Skin of body (tissue), 1 donor: ENCODE measurements at regions not wholly inside any gene's neighbourhood (a gene's known extent, or its start where the extent isn't known, plus 50 kb on each side); places are given as distances from the start of the nearest gene placed in this dataset.
A peak's percentile ranks its signal among the peaks of the same experiment; 100 is the strongest.

Experiments used
- DNase-seq: peaks from one replicate; lab custom pipeline; 2025; lab: John Stamatoyannopoulos, UW

GRCh38 chr10:33126742-33127141 is 168.7 kb upstream of the ITGB1 start:
- no peak for DNase-seq

GRCh38 chr10:33125522-33126517 is 167.8 kb upstream of the ITGB1 start:
- DNase-seq: no peak

- no peak for DNase-seq
Measured at GRCh38 chr10:33125111-33125510, 167.1 kb upstream of the ITGB1 start.

- DNase-seq: no peak
Measured at GRCh38 chr10:33123680-33124079, 165.7 kb upstream of the ITGB1 start.

- peak; percentile 67 for DNase-seq
Measured at GRCh38 chr10:33122014-33122809, 164.2 kb upstream of the ITGB1 start.

- DNase-seq: no peak
Measured at GRCh38 chr10:33120700-33121099, 162.7 kb upstream of the ITGB1 start.

- DNase-seq: no peak
Measured at GRCh38 chr10:33120275-33120674, 162.2 kb upstream of the ITGB1 start.

GRCh38 chr10:33117816-33118215 is 159.8 kb upstream of the ITGB1 start:
- DNase-seq: no peak

- DNase-seq: peak; percentile 92
Measured at GRCh38 chr10:33117230-33117629, 159.2 kb upstream of the ITGB1 start.

GRCh38 chr10:33115738-33116719 is 158.0 kb upstream of the ITGB1 start:
- DNase-seq: peak; percentile 9

GRCh38 chr10:33114451-33114952 is 156.5 kb upstream of the ITGB1 start:
- no peak for DNase-seq

GRCh38 chr10:33113466-33113865 is 155.4 kb upstream of the ITGB1 start:
- peak; percentile 91 for DNase-seq

GRCh38 chr10:33112831-33113455 is 154.9 kb upstream of the ITGB1 start:
- DNase-seq: peak; percentile 75

GRCh38 chr10:33111488-33112051 is 153.5 kb upstream of the ITGB1 start:
- no peak for DNase-seq

- no peak for DNase-seq
Measured at GRCh38 chr10:33109788-33110469, 151.9 kb upstream of the ITGB1 start.

GRCh38 chr10:33109384-33109783 is 151.4 kb upstream of the ITGB1 start:
- no peak for DNase-seq

GRCh38 chr10:33107953-33108352 is 149.9 kb upstream of the ITGB1 start:
- DNase-seq: no peak

GRCh38 chr10:33106767-33107166 is 148.7 kb upstream of the ITGB1 start:
- DNase-seq: no peak

GRCh38 chr10:33103863-33104379 is 145.9 kb upstream of the ITGB1 start:
- no peak for DNase-seq
